HepG2 (cell line): ENCODE measurements at regions not wholly inside any gene's neighbourhood (a gene's known extent, or its start where the extent isn't known, plus 50 kb on each side); places are given as distances from the start of the nearest gene placed in this dataset.

Experiments used
- ATAC-seq: fragments of 200-7000 bp; cut with Tn5 transposase; 3 replicates; pipeline ENCODE4 v1.9.1; 2020; ENCODE audit warnings: mild to moderate bottlenecking, moderate library complexity
- BruUV-seq: library from RNA; stranded (reverse); fragments of 400-500 nt; replicated peaks from 2 replicates; lab custom pipeline; 2021; lab: Mats Ljungman, UMichigan
- CTCF ChIA-PET: fragments of 300-600 bp; formaldehyde crosslinking; extraction: SDS; loops from one replicate; lab custom pipeline; 2021; ENCODE audit warnings: low total read pairs, inconsistent platforms, low intra/inter-chr PET ratio; lab: Yijun Ruan, JAX
- POLR2A ChIA-PET: fragments of 350-600 bp; sonication (Branson Sonifier 250); formaldehyde crosslinking; loops from one replicate; lab custom pipeline; 2020; ENCODE audit warnings: antibody characterized with exemption, inconsistent platforms; lab: Yijun Ruan, JAX
- DNase-seq: peaks from one replicate; pipeline ENCODE4 v3.0.0-alpha.2; 2015; ENCODE audit warnings: low spot score
- FAIRE-seq: peaks from 3 replicates; lab custom pipeline; 2011; peaks lifted over from hg19 to GRCh38; lab: Jason Lieb, UNC
- H2AFZ ChIP-seq: one replicate; pipeline ENCODE4 v1.6.1; 2011; ENCODE audit warnings: low read length, inconsistent platforms
- H3K27ac ChIP-seq: fragments of 300-600 bp; 3 replicates; pipeline ENCODE4 v1.8.0; 2011; ENCODE audit warnings: mixed run types, mild to moderate bottlenecking, mixed read lengths, low read length, inconsistent platforms; ENCODE audit not compliant: insufficient read depth; ENCODE audit errors: extremely low read length
- H3K27me3 ChIP-seq, 2 experiments: fragments of 200-600 bp in 1 of 2; 2 replicates in 1 of 2; 3 replicates in 1 of 2; pipeline versions ENCODE4 v1.6.0 to v1.8.0; 2011; ENCODE audit warnings: low read length in 2 of 2, mild to moderate bottlenecking in 2 of 2, moderate library complexity in 2 of 2, inconsistent platforms in 1 of 2; ENCODE audit not compliant: insufficient read depth in 2 of 2, control insufficient read depth in 1 of 2
- H3K36me3 ChIP-seq, 2 experiments: fragments of 200-600 bp in 1 of 2; replicated peaks in 1 of 2; 2 replicates in 1 of 2; 3 replicates in 1 of 2; pipeline versions ENCODE4 v1.5.1 to v1.8.0; 2011; ENCODE audit warnings: low read length in 2 of 2, inconsistent platforms in 1 of 2; ENCODE audit not compliant: insufficient read depth in 2 of 2, control insufficient read depth in 1 of 2
- H3K4me1 ChIP-seq: 2 replicates; pipeline ENCODE4 v1.5.1; 2012; ENCODE audit warnings: low read length, inconsistent platforms; ENCODE audit not compliant: insufficient read depth
- H3K4me2 ChIP-seq: 2 replicates; pipeline ENCODE4 v1.6.0; 2011; ENCODE audit warnings: low read depth, low read length, inconsistent platforms
- H3K4me3 ChIP-seq, 3 experiments: fragments of 200-600 bp in 1 of 3; sonication (generic), shearing (Covaris generic) in 1 of 3; replicated peaks in 1 of 3; 2 replicates each; pipeline ENCODE4 v1.5.1; 2011 to 2016; ENCODE audit warnings: low read length in 3 of 3, inconsistent platforms in 2 of 3, low read depth in 2 of 3, mild to moderate bottlenecking in 2 of 3, control low read depth in 1 of 3, mixed read lengths in 1 of 3; ENCODE audit not compliant: insufficient read depth in 1 of 3
- H3K79me2 ChIP-seq: one replicate; pipeline ENCODE4 v1.6.1; 2011; ENCODE audit warnings: low read length, inconsistent platforms; ENCODE audit not compliant: insufficient read depth
- H3K9ac ChIP-seq: 2 replicates; pipeline ENCODE4 v1.6.0; 2011; ENCODE audit warnings: mild to moderate bottlenecking, low read depth, low read length, inconsistent platforms; ENCODE audit not compliant: insufficient read depth
- H3K9me3 ChIP-seq: 2 replicates; pipeline ENCODE4 v1.5.1; 2012; ENCODE audit warnings: mild to moderate bottlenecking, low read length
- H4K20me1 ChIP-seq: 2 replicates; pipeline ENCODE4 v1.6.0; 2011; ENCODE audit warnings: inconsistent platforms, mild to moderate bottlenecking, low read length, moderate library complexity; ENCODE audit not compliant: insufficient read depth
- CEBPB ChIP-seq: IDR thresholded peaks from 2 replicates; pipeline ENCODE4 v1.6.1; 2011; ENCODE audit warnings: low read depth, low read length, improper control_type of control experiment, borderline replicate concordance
- HHEX ChIP-seq: IDR thresholded peaks from 2 replicates; pipeline ENCODE4 v1.6.1; 2016; ENCODE audit warnings: control low read depth
- MEF2D ChIP-seq: sonication (generic); formaldehyde crosslinking; IDR thresholded peaks from 2 replicates; pipeline ENCODE4 v1.5.1; 2020; ENCODE audit warnings: mild to moderate bottlenecking, missing genetic modification reagents
- TEAD2 ChIP-seq: sonication (generic); formaldehyde crosslinking; IDR thresholded peaks from 2 replicates; pipeline ENCODE4 v1.9.0; 2021; ENCODE audit warnings: missing genetic modification reagents
- ZNF10 ChIP-seq: sonication (generic); formaldehyde crosslinking; IDR thresholded peaks from 2 replicates; pipeline ENCODE4 v1.4.0; 2020; ENCODE audit warnings: mild to moderate bottlenecking, low read depth, missing genetic modification reagents, borderline replicate concordance
- ZNF331 ChIP-seq: sonication (generic); formaldehyde crosslinking; IDR thresholded peaks from 2 replicates; pipeline ENCODE4 v1.4.0; 2020; ENCODE audit warnings: missing genetic modification reagents
- ZNF343 ChIP-seq: sonication (generic); formaldehyde crosslinking; IDR thresholded peaks from 2 replicates; pipeline ENCODE4 v1.4.0; 2020; ENCODE audit warnings: mild to moderate bottlenecking, missing genetic modification reagents
- WGBS: methylation state at CpG from one replicate; pipeline ENCODE4 v1.1.6; 2017; ENCODE audit warnings: low lambda C conversion rate; 5-methylcytosine and 5-hydroxymethylcytosine counted together
- in situ Hi-C: cut with HindIII; loops from 2 replicates; pipeline ENCODE4 v1.10.0; 2017; ENCODE audit warnings: low pct_unique_long_range_greater_than_20kb; ENCODE audit not compliant: extremely low pct_ligation_motif_present
- intact Hi-C: fragments of 100-400 bp; cut with micrococcal nuclease; formaldehyde crosslinking; loops from one replicate; pipeline ENCODE4 v1.10.0; 2022; ENCODE audit not compliant: unreplicated experiment
- TF ChIP-seq, protein P1 (sequence below): sonication (generic); formaldehyde crosslinking; conservative IDR thresholded peaks from 2 replicates; pipeline ENCODE4 v1.4.0; 2020; ENCODE audit warnings: missing genetic modification reagents

DNA sequence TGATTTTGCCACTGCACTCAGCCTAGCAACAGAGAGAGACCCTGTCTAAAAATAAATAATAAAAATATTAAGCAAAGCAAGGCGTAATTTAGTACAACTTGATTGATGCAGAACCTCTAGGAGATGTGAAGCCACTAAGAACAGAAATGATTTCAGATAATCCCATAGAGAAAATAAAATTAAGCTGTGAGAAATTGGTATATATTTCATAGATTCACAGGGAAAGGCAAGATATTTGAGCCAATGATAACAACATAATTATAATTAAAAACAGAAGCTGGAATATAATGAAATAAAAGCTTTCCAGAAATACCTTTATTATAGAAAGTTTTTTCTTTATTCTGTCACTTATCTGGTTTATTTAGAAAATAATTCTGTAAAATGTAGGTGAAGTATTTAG, 88.9 kb upstream of the GULP1 start:
- Histone ChIP-seq H3K79me2 (no peaks in the 10 kb centered on the region), H3K4me3 (no peak overlapping the region), H3K27ac (no peak overlapping the region), H3K27me3 (no peaks in the 10 kb centered on the region), H2AFZ (no peak overlapping the region), H3K4me1 (no peaks in the 10 kb centered on the region), H3K9me3 (no peaks in the 10 kb centered on the region), H3K9ac (no peak overlapping the region), H3K36me3 (no peaks in the 10 kb centered on the region), H3K4me2 (no peak overlapping the region), H4K20me1 (no peaks in the 10 kb centered on the region)
- ATAC-seq (no peak), DNase-seq (no peak), FAIRE-seq (no peak)
- 4% methylated on average over 1 of the region's 1 CpG for WGBS
- intact Hi-C loops, result no loop called here
- in situ Hi-C loops, result no loop called here
- BruUV-seq, result no TSS peak
- ChIA-PET CTCF (no interaction called here), POLR2A (no interaction called here)
- no peak for TF ChIP-seq TEAD2
- TF ChIP-seq, protein P1, sequence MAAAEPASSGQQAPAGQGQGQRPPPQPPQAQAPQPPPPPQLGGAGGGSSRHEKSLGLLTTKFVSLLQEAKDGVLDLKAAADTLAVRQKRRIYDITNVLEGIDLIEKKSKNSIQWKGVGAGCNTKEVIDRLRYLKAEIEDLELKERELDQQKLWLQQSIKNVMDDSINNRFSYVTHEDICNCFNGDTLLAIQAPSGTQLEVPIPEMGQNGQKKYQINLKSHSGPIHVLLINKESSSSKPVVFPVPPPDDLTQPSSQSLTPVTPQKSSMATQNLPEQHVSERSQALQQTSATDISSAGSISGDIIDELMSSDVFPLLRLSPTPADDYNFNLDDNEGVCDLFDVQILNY (CRISPR knock-in tag), result no peak
- TF ChIP-seq ZNF10 (CRISPR knock-in tag), result no peak
- TF ChIP-seq ZNF331 (CRISPR knock-in tag), result no peak

DNA sequence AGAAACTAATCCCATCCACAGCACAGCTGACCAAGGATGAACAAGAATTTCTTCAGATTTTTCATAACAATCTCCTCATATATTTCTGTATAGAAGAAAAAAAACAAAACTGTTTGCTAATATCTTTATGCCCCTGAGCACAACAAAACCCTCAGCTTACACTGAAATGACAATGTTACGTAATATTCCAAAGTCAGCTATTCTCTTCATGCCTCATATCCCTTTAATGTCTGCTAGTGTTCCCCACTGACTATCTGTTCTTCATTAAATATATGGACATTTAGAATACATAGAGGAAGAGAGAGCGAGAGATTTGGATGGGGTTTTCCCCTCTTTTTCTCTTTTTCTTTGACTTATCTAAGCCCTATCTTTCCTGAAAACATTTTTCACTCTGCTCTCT, 87.9 kb upstream of the GULP1 start:
- in situ Hi-C loops, result no loop called here
- FAIRE-seq (no peak), ATAC-seq (no peak), DNase-seq (no peak)
- no peaks in the 10 kb centered on the region for H3K4me1 ChIP-seq
- no TSS peak for BruUV-seq
- no peak overlapping the region for H3K9ac ChIP-seq
- intact Hi-C loops, result no loop called here
- H3K27ac ChIP-seq, result no peak overlapping the region
- no peak overlapping the region for H3K4me3 ChIP-seq
- no peaks in the 10 kb centered on the region for H3K27me3 ChIP-seq
- H4K20me1 ChIP-seq, result no peaks in the 10 kb centered on the region
- no peak overlapping the region for H3K4me2 ChIP-seq
- H3K36me3 ChIP-seq, result no peaks in the 10 kb centered on the region
- H2AFZ ChIP-seq, result no peak overlapping the region
- ChIA-PET POLR2A (no interaction called here), CTCF (no interaction called here)
- TF ChIP-seq HHEX (CRISPR knock-in tag) (no peak), ZNF343 (CRISPR knock-in tag) (no peak), MEF2D (CRISPR knock-in tag) (no peak), CEBPB (peak; percentile 76; the same call in 1 of the 2 replicates)
- 19% methylated on average over 2 of the region's 2 CpGs for WGBS
- H3K9me3 ChIP-seq, result no peaks in the 10 kb centered on the region
- H3K79me2 ChIP-seq, result no peaks in the 10 kb centered on the region
